HG03039 (cell line): ENCODE measurements at regions not wholly inside any gene's neighbourhood (a gene's known extent, or its start where the extent isn't known, plus 50 kb on each side); places are given as distances from the start of the nearest gene placed in this dataset.
"Not testable (repeated sequence)": the region's sequence is repeated elsewhere in the genome, so short reads cannot be mapped to it uniquely, and the experiment has no call there.

Experiments used
- ATAC-seq: cut with Tn5 transposase; IDR thresholded peaks from one replicate; pipeline ENCODE4 v1.9.1; 2021; ENCODE audit warnings: mild to moderate bottlenecking, moderate library complexity; ENCODE audit not compliant: unreplicated experiment

GRCh38 chr3:20747741-20748140, 561.7 kb upstream of the SGO1 start:
- ATAC-seq: no peak

GRCh38 chr3:20743553-20744321, 557.7 kb upstream of the SGO1 start:
- ATAC-seq: no peak

- ATAC-seq: no peak
These were observed 557.0 kb upstream of the SGO1 start for GRCh38 chr3:20742903-20743552.

- no peak for ATAC-seq
These were observed 555.4 kb upstream of the SGO1 start for GRCh38 chr3:20741381-20741780.

GRCh38 chr3:20739814-20740213, 553.8 kb upstream of the SGO1 start:
- ATAC-seq: no peak

- ATAC-seq: no peak
These were observed 550.4 kb upstream of the SGO1 start for GRCh38 chr3:20736287-20736852.

GRCh38 chr3:20729185-20729584, 543.2 kb upstream of the SGO1 start:
- no peak for ATAC-seq

GRCh38 chr3:20726786-20727185, 540.8 kb upstream of the SGO1 start:
- no peak for ATAC-seq

GRCh38 chr3:20724241-20724640, 538.2 kb upstream of the SGO1 start:
- no peak for ATAC-seq

- not testable (repeated sequence) for ATAC-seq
These were observed 530.4 kb upstream of the SGO1 start for GRCh38 chr3:20716425-20716824.

- no peak for ATAC-seq
These were observed 515.6 kb upstream of the SGO1 start for GRCh38 chr3:20701641-20702040.

- ATAC-seq: no peak
These were observed 514.7 kb upstream of the SGO1 start for GRCh38 chr3:20700714-20701113.

- no peak for ATAC-seq
These were observed 512.9 kb upstream of the SGO1 start for GRCh38 chr3:20698896-20699295.

- ATAC-seq: no peak
These were observed 510.6 kb upstream of the SGO1 start for GRCh38 chr3:20696388-20697150.

GRCh38 chr3:20692675-20693074, 506.7 kb upstream of the SGO1 start:
- no peak for ATAC-seq

- no peak for ATAC-seq
These were observed 497.9 kb upstream of the SGO1 start for GRCh38 chr3:20683910-20684309.

GRCh38 chr3:20682573-20682972, 496.6 kb upstream of the SGO1 start:
- no peak for ATAC-seq

GRCh38 chr3:20680990-20681628, 495.1 kb upstream of the SGO1 start:
- ATAC-seq: no peak

- ATAC-seq: no peak
These were observed 487.9 kb upstream of the SGO1 start for GRCh38 chr3:20673866-20674265.

- no peak for ATAC-seq
These were observed 483.7 kb upstream of the SGO1 start for GRCh38 chr3:20669675-20670074.

GRCh38 chr3:20669184-20669583, 483.2 kb upstream of the SGO1 start:
- ATAC-seq: no peak
